ENCODE measurements at regions not wholly inside any gene's neighbourhood (a gene's known extent, or its start where the extent isn't known, plus 50 kb on each side); places are given as distances from the start of the nearest gene placed in this dataset.

DNA sequence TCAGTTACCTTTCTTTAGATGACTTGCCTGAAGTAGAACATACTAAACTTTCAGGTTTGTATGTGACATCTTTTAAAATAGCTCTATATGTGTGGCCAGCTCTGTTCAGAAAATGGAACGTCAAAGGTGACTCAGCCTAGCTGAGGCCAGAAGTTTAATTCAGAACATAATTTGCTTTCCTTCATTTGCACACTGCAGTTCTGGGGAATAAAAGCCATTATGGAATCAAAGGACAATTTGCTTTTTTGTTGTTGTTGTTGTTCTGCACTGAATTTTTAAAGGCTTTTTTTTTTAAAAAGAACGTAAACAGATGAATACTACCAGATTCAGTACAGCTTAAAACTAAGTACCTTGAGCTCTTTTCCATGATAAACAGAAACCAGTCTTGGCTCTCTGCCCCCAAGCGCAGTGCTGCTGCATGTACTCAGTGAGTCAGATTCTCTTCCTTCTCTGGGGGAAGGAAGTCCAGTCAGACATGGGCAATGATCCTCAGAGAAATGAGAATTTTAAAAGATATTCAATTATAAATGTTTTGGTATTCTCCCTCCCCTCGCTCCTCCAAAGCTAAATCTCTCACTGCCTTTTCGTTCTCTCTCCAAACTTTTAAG lies 644.2 kb downstream of the NOVA1 start:
- ChIA-PET CTCF (no interaction called here), POLR2A (no interaction called here), RAD21 (ENCODE audit: low non-redundant PET in 1 of 2, low total read pairs in 2 of 2, uncharacterized antibody in 2 of 2, unreplicated experiment in 2 of 2) (no interaction called here)
- H3K9ac ChIP-seq (ENCODE audit: low read length): no peak overlapping the region
- no TSS peak for BruUV-seq (replicated peaks)
- no peaks in the 10 kb centered on the region for H3K9me2 ChIP-seq (ENCODE audit: insufficient read depth)
- H3K27ac ChIP-seq (ENCODE audit: low read depth, low read length): no peak overlapping the region
- H3K4me1 ChIP-seq (ENCODE audit: control insufficient read depth in 1 of 2, insufficient read depth in 2 of 2, low read length in 2 of 2): no peaks in the 10 kb centered on the region
- H2AFZ ChIP-seq (ENCODE audit: low read depth, low read length, poor library complexity, severe bottlenecking): no peak overlapping the region
- DNase-seq (ENCODE audit: low read depth, low spot score): no peak
- no peak for ATAC-seq
- H3K4me3 ChIP-seq (replicated peaks in 1 of 2; ENCODE audit: low read depth in 1 of 2, low read length in 2 of 2): no peak overlapping the region
- no peaks in the 10 kb centered on the region for H3K79me2 ChIP-seq (ENCODE audit: insufficient read depth, low read length)
- TF ChIP-seq EZH2phosphoT487 (IDR thresholded peaks at IDR 0.05; ENCODE audit: borderline replicate concordance): no peak
- no peaks in the 10 kb centered on the region for H4K20me1 ChIP-seq (ENCODE audit: insufficient read depth)
- H3K9me3 ChIP-seq (ENCODE audit: control insufficient read depth in 1 of 2, insufficient read depth in 1 of 2, low read depth in 1 of 2, low read length in 2 of 2): peaks cover 12 to 29% of the 10 kb centered on the region in 2 experiments; a peak in 2 of 4 replicates
- intact Hi-C loops (cut with micrococcal nuclease): no loop called here
- no peak overlapping the region for H3K4me2 ChIP-seq (ENCODE audit: low read length)
- H3K36me3 ChIP-seq (ENCODE audit: control insufficient read depth in 1 of 2, insufficient read depth in 2 of 2, low read length in 2 of 2): no peaks in the 10 kb centered on the region
- no peaks in the 10 kb centered on the region for H3K27me3 ChIP-seq (ENCODE audit: insufficient read depth, low read length)

DNA sequence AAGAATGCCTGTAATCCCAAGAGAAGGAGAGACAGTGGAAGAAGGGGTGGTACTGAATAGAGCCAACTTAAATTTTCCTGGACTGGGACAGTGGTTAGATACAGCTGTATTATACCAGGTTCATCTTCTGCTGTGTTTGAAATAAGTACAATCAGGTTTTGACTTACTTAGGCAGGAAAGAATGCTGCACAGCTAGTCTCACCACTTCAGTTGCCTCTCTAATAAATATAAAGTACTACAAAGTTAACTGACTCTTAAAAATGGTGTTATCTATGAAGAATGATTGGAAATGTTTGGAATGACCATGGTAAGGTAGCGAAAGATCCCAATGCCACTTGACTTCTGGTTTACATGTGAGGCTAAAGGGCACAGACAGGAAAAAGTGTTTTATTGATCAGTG lies 652.1 kb downstream of the NOVA1 start:
- BruUV-seq (replicated peaks): no TSS peak
- H3K9me2 ChIP-seq (ENCODE audit: insufficient read depth): no peaks in the 10 kb centered on the region
- RAD21 ChIA-PET (ENCODE audit: low non-redundant PET in 1 of 2, low total read pairs in 2 of 2, uncharacterized antibody in 2 of 2, unreplicated experiment in 2 of 2): no interaction called here
- no peaks in the 10 kb centered on the region for H3K79me2 ChIP-seq (ENCODE audit: insufficient read depth, low read length)
- H3K36me3 ChIP-seq (ENCODE audit: control insufficient read depth in 1 of 2, insufficient read depth in 2 of 2, low read length in 2 of 2): no peaks in the 10 kb centered on the region
- no peak overlapping the region for H2AFZ ChIP-seq (ENCODE audit: low read depth, low read length, poor library complexity, severe bottlenecking)
- intact Hi-C loops (cut with micrococcal nuclease): no loop called here
- H3K9me3 ChIP-seq (ENCODE audit: control insufficient read depth in 1 of 2, insufficient read depth in 1 of 2, low read depth in 1 of 2, low read length in 2 of 2): peaks cover 10 to 30% of the 10 kb centered on the region in 2 experiments; a peak in 2 of 4 replicates
- DNase-seq (ENCODE audit: low read depth, low spot score): no peak
- no peaks in the 10 kb centered on the region for H3K4me1 ChIP-seq (ENCODE audit: control insufficient read depth in 1 of 2, insufficient read depth in 2 of 2, low read length in 2 of 2)
- no peak overlapping the region for H3K4me2 ChIP-seq (ENCODE audit: low read length)
- ATAC-seq: no peak
- TF ChIP-seq SP1 (IDR thresholded peaks at IDR 0.05; ENCODE audit: low read depth) (no peak), ELF1 (IDR thresholded peaks at IDR 0.05; ENCODE audit: borderline replicate concordance, low read depth) (no peak), EZH2 (IDR thresholded peaks at IDR 0.05) (no peak), POLR2A (IDR thresholded peaks at IDR 0.05; ENCODE audit: borderline replicate concordance, extremely low read depth, insufficient read depth, insufficient read length) (no peak), RAD21 (IDR thresholded peaks at IDR 0.05; ENCODE audit: low read depth) (no peak), ZNF274 (IDR thresholded peaks at IDR 0.05; ENCODE audit: low read depth, low read length) (no peak), JUND (IDR thresholded peaks at IDR 0.05) (no peak), CEBPB (IDR thresholded peaks at IDR 0.05; ENCODE audit: low read depth) (no peak)
- TF ChIP-seq, protein P1, sequence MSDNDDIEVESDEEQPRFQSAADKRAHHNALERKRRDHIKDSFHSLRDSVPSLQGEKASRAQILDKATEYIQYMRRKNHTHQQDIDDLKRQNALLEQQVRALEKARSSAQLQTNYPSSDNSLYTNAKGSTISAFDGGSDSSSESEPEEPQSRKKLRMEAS (IDR thresholded peaks at IDR 0.05): no peak
- H3K4me3 ChIP-seq (replicated peaks in 1 of 2; ENCODE audit: low read depth in 1 of 2, low read length in 2 of 2): no peak overlapping the region
- no peak overlapping the region for H3K9ac ChIP-seq (ENCODE audit: low read length)
- H3K27me3 ChIP-seq (ENCODE audit: insufficient read depth, low read length): no peaks in the 10 kb centered on the region
- H3K27ac ChIP-seq (ENCODE audit: low read depth, low read length): no peak overlapping the region
- CTCF ChIA-PET: no interaction called here
- POLR2A ChIA-PET: no interaction called here
- no peaks in the 10 kb centered on the region for H4K20me1 ChIP-seq (ENCODE audit: insufficient read depth)

Data from HCT116 (cell line).